OCI-LY7 (cell line): ENCODE measurements at regions not wholly inside any gene's neighbourhood (a gene's known extent, or its start where the extent isn't known, plus 50 kb on each side); places are given as distances from the start of the nearest gene placed in this dataset.

Experiments
- CTCF ChIP-seq: fragments of 200-600 bp; sonication (generic); conservative IDR thresholded peaks from 2 replicates; pipeline ENCODE4 v1.5.1; 2014; ENCODE audit warnings: mild to moderate bottlenecking, antibody characterized with exemption, low read length, moderate library complexity, mixed read lengths
- EZH2phosphoT487 ChIP-seq: fragments of 200-600 bp; sonication (generic); IDR thresholded peaks from 2 replicates; pipeline ENCODE4 v1.6.1; 2018; ENCODE audit warnings: low read depth, borderline replicate concordance, mild to moderate bottlenecking, mixed run types, antibody characterized with exemption, low read length, moderate library complexity, mixed read lengths

DNA sequence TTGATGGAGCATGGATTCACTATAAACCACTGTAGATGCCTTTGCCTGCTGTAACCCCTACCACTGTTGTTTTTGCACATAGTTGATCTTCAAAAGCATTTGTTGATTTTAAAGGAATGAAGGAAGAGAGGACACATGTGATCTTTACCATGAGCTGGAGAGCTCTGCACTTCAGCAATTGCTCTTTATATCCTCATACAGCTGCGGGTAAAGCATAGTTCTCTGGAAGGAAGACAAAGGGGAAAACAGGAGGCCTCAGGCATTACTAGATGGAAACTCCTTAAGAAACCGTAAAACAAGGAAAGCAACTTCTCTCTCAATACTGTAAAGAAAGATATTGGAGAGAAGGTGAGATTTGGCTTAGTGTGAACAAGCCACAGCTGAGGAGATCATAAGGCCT is 60.6 kb downstream of the SCG2 start:
- no peak for TF ChIP-seq CTCF
- no peak for TF ChIP-seq EZH2phosphoT487
